HepG2 (cell line): ENCODE measurements at regions not wholly inside any gene's neighbourhood (a gene's known extent, or its start where the extent isn't known, plus 50 kb on each side); places are given as distances from the start of the nearest gene placed in this dataset.

Source experiments
- ATAC-seq: fragments of 200-7000 bp; cut with Tn5 transposase; 3 replicates; pipeline ENCODE4 v1.9.1; 2020; ENCODE audit warnings: mild to moderate bottlenecking, moderate library complexity
- BruUV-seq: library from RNA; stranded (reverse); fragments of 400-500 nt; replicated peaks from 2 replicates; lab custom pipeline; 2021; lab: Mats Ljungman, UMichigan
- CTCF ChIA-PET: fragments of 300-600 bp; formaldehyde crosslinking; extraction: SDS; loops from one replicate; lab custom pipeline; 2021; ENCODE audit warnings: low total read pairs, inconsistent platforms, low intra/inter-chr PET ratio; lab: Yijun Ruan, JAX
- POLR2A ChIA-PET: fragments of 350-600 bp; sonication (Branson Sonifier 250); formaldehyde crosslinking; loops from one replicate; lab custom pipeline; 2020; ENCODE audit warnings: antibody characterized with exemption, inconsistent platforms; lab: Yijun Ruan, JAX
- DNase-seq: peaks from one replicate; pipeline ENCODE4 v3.0.0-alpha.2; 2015; ENCODE audit warnings: low spot score
- FAIRE-seq: peaks from 3 replicates; lab custom pipeline; 2011; peaks lifted over from hg19 to GRCh38; lab: Jason Lieb, UNC
- H2AFZ ChIP-seq: one replicate; pipeline ENCODE4 v1.6.1; 2011; ENCODE audit warnings: low read length, inconsistent platforms
- H3K27ac ChIP-seq: fragments of 300-600 bp; 3 replicates; pipeline ENCODE4 v1.8.0; 2011; ENCODE audit warnings: mixed run types, mild to moderate bottlenecking, mixed read lengths, low read length, inconsistent platforms; ENCODE audit not compliant: insufficient read depth; ENCODE audit errors: extremely low read length
- H3K27me3 ChIP-seq, 2 experiments: fragments of 200-600 bp in 1 of 2; 2 replicates in 1 of 2; 3 replicates in 1 of 2; pipeline versions ENCODE4 v1.6.0 to v1.8.0; 2011; ENCODE audit warnings: low read length in 2 of 2, mild to moderate bottlenecking in 2 of 2, moderate library complexity in 2 of 2, inconsistent platforms in 1 of 2; ENCODE audit not compliant: insufficient read depth in 2 of 2, control insufficient read depth in 1 of 2
- H3K36me3 ChIP-seq, 2 experiments: fragments of 200-600 bp in 1 of 2; replicated peaks in 1 of 2; 2 replicates in 1 of 2; 3 replicates in 1 of 2; pipeline versions ENCODE4 v1.5.1 to v1.8.0; 2011; ENCODE audit warnings: low read length in 2 of 2, inconsistent platforms in 1 of 2; ENCODE audit not compliant: insufficient read depth in 2 of 2, control insufficient read depth in 1 of 2
- H3K4me1 ChIP-seq: 2 replicates; pipeline ENCODE4 v1.5.1; 2012; ENCODE audit warnings: low read length, inconsistent platforms; ENCODE audit not compliant: insufficient read depth
- H3K4me2 ChIP-seq: 2 replicates; pipeline ENCODE4 v1.6.0; 2011; ENCODE audit warnings: low read depth, low read length, inconsistent platforms
- H3K4me3 ChIP-seq, 3 experiments: fragments of 200-600 bp in 1 of 3; sonication (generic), shearing (Covaris generic) in 1 of 3; replicated peaks in 1 of 3; 2 replicates each; pipeline ENCODE4 v1.5.1; 2011 to 2016; ENCODE audit warnings: low read length in 3 of 3, inconsistent platforms in 2 of 3, low read depth in 2 of 3, mild to moderate bottlenecking in 2 of 3, control low read depth in 1 of 3, mixed read lengths in 1 of 3; ENCODE audit not compliant: insufficient read depth in 1 of 3
- H3K79me2 ChIP-seq: one replicate; pipeline ENCODE4 v1.6.1; 2011; ENCODE audit warnings: low read length, inconsistent platforms; ENCODE audit not compliant: insufficient read depth
- H3K9ac ChIP-seq: 2 replicates; pipeline ENCODE4 v1.6.0; 2011; ENCODE audit warnings: mild to moderate bottlenecking, low read depth, low read length, inconsistent platforms; ENCODE audit not compliant: insufficient read depth
- H3K9me3 ChIP-seq: 2 replicates; pipeline ENCODE4 v1.5.1; 2012; ENCODE audit warnings: mild to moderate bottlenecking, low read length
- H4K20me1 ChIP-seq: 2 replicates; pipeline ENCODE4 v1.6.0; 2011; ENCODE audit warnings: inconsistent platforms, mild to moderate bottlenecking, low read length, moderate library complexity; ENCODE audit not compliant: insufficient read depth
- CENPT ChIP-seq: sonication (generic); formaldehyde crosslinking; IDR thresholded peaks from 2 replicates; pipeline ENCODE4 v1.8.0; 2022; ENCODE audit warnings: low read depth, mild to moderate bottlenecking, moderate library complexity, missing genetic modification reagents
- DPF2 ChIP-seq: sonication (generic); formaldehyde crosslinking; IDR thresholded peaks from 2 replicates; pipeline ENCODE4 v1.4.0; 2020; ENCODE audit warnings: mild to moderate bottlenecking, low read depth, missing genetic modification reagents, borderline replicate concordance
- KDM5B ChIP-seq: sonication (generic); formaldehyde crosslinking; IDR thresholded peaks from 2 replicates; pipeline ENCODE4 v1.4.0; 2020; ENCODE audit warnings: missing genetic modification reagents, mild to moderate bottlenecking, borderline replicate concordance
- MATR3 ChIP-seq: sonication (generic); formaldehyde crosslinking; IDR thresholded peaks from 2 replicates; pipeline ENCODE4 v1.4.0; 2020; ENCODE audit warnings: missing genetic modification reagents
- NR2C2 ChIP-seq: sonication (generic); formaldehyde crosslinking; IDR thresholded peaks from 2 replicates; pipeline ENCODE4 v1.4.0; 2020; ENCODE audit warnings: missing genetic modification reagents, mild to moderate bottlenecking, moderate library complexity, borderline replicate concordance
- NR2F2 ChIP-seq: IDR thresholded peaks from 2 replicates; pipeline ENCODE4 v1.6.1; 2012; ENCODE audit warnings: low read depth, inconsistent platforms, borderline replicate concordance
- NR3C1 ChIP-seq: sonication (generic); formaldehyde crosslinking; IDR thresholded peaks from 2 replicates; pipeline ENCODE4 v1.4.0; 2020; ENCODE audit warnings: missing genetic modification reagents
- POLR2AphosphoS5 ChIP-seq: IDR thresholded peaks from 2 replicates; pipeline ENCODE4 v1.6.1; 2012; ENCODE audit warnings: low read depth, low read length
- REL ChIP-seq: sonication (generic); formaldehyde crosslinking; conservative IDR thresholded peaks from 2 replicates; pipeline ENCODE4 v1.8.0; 2022; ENCODE audit warnings: mild to moderate bottlenecking, missing genetic modification reagents, moderate library complexity
- SALL2 ChIP-seq: sonication (generic); formaldehyde crosslinking; IDR thresholded peaks from 2 replicates; pipeline ENCODE4 v1.8.1; 2023; ENCODE audit warnings: mild to moderate bottlenecking, missing genetic modification reagents, inconsistent platforms
- SMARCC2 ChIP-seq: fragments of 450-650 bp; IDR thresholded peaks from 2 replicates; pipeline ENCODE4 v1.6.1; 2017; ENCODE audit warnings: antibody characterized with exemption, mild to moderate bottlenecking
- ZMYM2 ChIP-seq: sonication (generic); formaldehyde crosslinking; IDR thresholded peaks from 2 replicates; pipeline ENCODE4 v1.8.0; 2022; ENCODE audit warnings: mild to moderate bottlenecking, missing genetic modification reagents
- ZNF282 ChIP-seq: fragments of 450-650 bp; IDR thresholded peaks from 2 replicates; pipeline ENCODE4 v1.6.1; 2018; ENCODE audit not compliant: partially characterized antibody
- ZNF512 ChIP-seq: sonication (generic); formaldehyde crosslinking; IDR thresholded peaks from 2 replicates; pipeline ENCODE4 v1.4.0; 2020; ENCODE audit warnings: mild to moderate bottlenecking, missing genetic modification reagents
- WGBS: methylation state at CpG from one replicate; pipeline ENCODE4 v1.1.6; 2017; ENCODE audit warnings: low lambda C conversion rate; 5-methylcytosine and 5-hydroxymethylcytosine counted together
- in situ Hi-C: cut with HindIII; loops from 2 replicates; pipeline ENCODE4 v1.10.0; 2017; ENCODE audit warnings: low pct_unique_long_range_greater_than_20kb; ENCODE audit not compliant: extremely low pct_ligation_motif_present
- intact Hi-C: fragments of 100-400 bp; cut with micrococcal nuclease; formaldehyde crosslinking; loops from one replicate; pipeline ENCODE4 v1.10.0; 2022; ENCODE audit not compliant: unreplicated experiment

DNA sequence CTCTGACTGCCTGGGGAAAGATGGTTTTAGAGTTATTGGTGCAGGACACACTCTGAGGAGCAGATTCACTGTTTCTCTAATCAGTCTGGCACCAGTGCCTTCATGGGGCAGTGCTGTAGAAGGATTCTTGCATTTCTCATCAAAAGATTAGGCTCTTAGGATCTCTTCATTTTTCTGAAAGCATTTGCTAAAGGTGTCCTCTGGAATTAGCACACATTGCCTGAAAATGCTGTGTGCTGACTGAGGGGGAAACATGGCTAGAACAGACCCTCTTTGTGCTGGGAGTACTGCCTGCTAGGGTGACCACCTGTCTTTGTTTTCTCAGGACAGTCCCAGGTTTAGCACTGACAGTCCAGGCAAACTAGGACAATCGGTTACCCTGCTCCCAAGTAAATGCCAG lies 301.0 kb downstream of the PTEN start (continued):
- TF ChIP-seq SMARCC2 = no peak

- DNase-seq (no peak), FAIRE-seq (no peak)
- Histone ChIP-seq H3K27me3 (no peaks in the 10 kb centered on the region), H3K79me2 (no peaks in the 10 kb centered on the region)
- TF ChIP-seq NR2F2 (no peak), NR3C1 (CRISPR knock-in tag) (no peak), SALL2 (CRISPR knock-in tag) (no peak), REL (CRISPR knock-in tag) (no peak), POLR2AphosphoS5 (no peak), ZMYM2 (no peak), ZNF512 (CRISPR knock-in tag) (no peak), MATR3 (CRISPR knock-in tag) (no peak), KDM5B (no peak), DPF2 (CRISPR knock-in tag) (no peak), CENPT (CRISPR knock-in tag) (no peak), ZNF282 (no peak), NR2C2 (CRISPR knock-in tag) (no peak)
- TF ChIP-seq, all 625 proteins: peak for 0
- intact Hi-C loops (no loop called here), in situ Hi-C loops (no loop called here)
- Histone ChIP-seq H3K4me3 (no peak overlapping the region), H4K20me1 (no peaks in the 10 kb centered on the region), H3K9ac (no peak overlapping the region), H3K27ac (no peak overlapping the region), H3K9me3 (no peaks in the 10 kb centered on the region), H3K36me3 (no peaks in the 10 kb centered on the region), H3K4me1 (no peaks in the 10 kb centered on the region), H2AFZ (no peak overlapping the region), H3K4me2 (no peak overlapping the region)
- ChIA-PET CTCF (no interaction called here), POLR2A (no interaction called here)
- no peak for ATAC-seq
- WGBS = 7% methylated on average over 7 of the region's 7 CpGs
- BruUV-seq = no TSS peak
Observed at GRCh38 chr10:88165849-88166271, 302.4 kb downstream of the PTEN start.
